ENCODE measurements at regions not wholly inside any gene's neighbourhood (a gene's known extent, or its start where the extent isn't known, plus 50 kb on each side); places are given as distances from the start of the nearest gene placed in this dataset.

DNA sequence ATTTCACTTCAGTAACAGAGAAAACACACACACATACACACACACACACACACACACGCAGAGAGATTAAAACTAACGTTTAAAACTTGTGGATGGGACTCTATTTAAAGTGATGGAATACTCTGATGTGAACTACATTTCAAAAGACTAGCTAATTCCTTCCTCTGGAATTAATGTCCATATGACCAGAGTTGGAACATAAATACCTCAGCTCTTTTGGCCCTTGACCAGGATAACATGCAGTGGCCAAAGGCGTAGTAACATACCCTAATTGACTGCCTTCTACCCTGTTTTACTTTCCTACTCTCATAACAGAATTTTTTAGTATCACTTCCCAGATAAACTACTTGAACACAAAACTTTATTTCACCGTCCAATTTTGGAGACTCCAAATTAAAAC is 671.3 kb upstream of the CHAC2 start:
- H3K4me3 ChIP-seq: no peak overlapping the region
- no peaks in the 10 kb centered on the region for H3K9me3 ChIP-seq
- no peaks in the 10 kb centered on the region for H3K4me1 ChIP-seq
- no peaks in the 10 kb centered on the region for H3K27me3 ChIP-seq
- 72% methylated on average over 4 of the region's 4 CpGs for WGBS
- no peaks in the 10 kb centered on the region for H3K36me3 ChIP-seq
- TF ChIP-seq EP300 (IDR thresholded peaks at IDR 0.05): no peak
- TF ChIP-seq POLR2A (IDR thresholded peaks at IDR 0.05): no peak
- no peak for TF ChIP-seq POLR2AphosphoS5 (IDR thresholded peaks at IDR 0.05)
- TF ChIP-seq, protein P1, sequence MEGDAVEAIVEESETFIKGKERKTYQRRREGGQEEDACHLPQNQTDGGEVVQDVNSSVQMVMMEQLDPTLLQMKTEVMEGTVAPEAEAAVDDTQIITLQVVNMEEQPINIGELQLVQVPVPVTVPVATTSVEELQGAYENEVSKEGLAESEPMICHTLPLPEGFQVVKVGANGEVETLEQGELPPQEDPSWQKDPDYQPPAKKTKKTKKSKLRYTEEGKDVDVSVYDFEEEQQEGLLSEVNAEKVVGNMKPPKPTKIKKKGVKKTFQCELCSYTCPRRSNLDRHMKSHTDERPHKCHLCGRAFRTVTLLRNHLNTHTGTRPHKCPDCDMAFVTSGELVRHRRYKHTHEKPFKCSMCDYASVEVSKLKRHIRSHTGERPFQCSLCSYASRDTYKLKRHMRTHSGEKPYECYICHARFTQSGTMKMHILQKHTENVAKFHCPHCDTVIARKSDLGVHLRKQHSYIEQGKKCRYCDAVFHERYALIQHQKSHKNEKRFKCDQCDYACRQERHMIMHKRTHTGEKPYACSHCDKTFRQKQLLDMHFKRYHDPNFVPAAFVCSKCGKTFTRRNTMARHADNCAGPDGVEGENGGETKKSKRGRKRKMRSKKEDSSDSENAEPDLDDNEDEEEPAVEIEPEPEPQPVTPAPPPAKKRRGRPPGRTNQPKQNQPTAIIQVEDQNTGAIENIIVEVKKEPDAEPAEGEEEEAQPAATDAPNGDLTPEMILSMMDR (IDR thresholded peaks at IDR 0.05): no peak
- no peak overlapping the region for H3K27ac ChIP-seq
- no peak for DNase-seq (ENCODE audit: low spot score in 2 of 2)

DNA sequence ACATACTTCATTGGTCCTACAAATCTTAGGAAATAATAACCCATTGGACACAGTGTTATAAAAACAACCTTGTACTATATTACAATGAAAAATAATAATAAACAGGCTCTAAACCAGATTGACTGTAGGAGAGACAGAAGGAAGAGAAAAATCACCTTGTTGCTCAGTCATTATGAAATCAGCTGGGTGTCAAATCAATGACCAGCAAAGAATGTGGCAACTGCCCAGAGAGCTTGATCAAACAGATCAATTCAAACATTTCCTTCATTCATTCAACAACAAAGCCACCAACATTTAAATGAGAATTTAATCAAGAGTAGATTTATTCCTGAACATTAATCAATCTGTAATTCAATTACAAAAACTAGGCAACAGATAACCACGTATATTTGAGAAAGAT is 671.9 kb upstream of the CHAC2 start:
- no peak for DNase-seq (ENCODE audit: low spot score in 2 of 2)
- Histone ChIP-seq H3K4me1 (no peaks in the 10 kb centered on the region), H3K27me3 (no peaks in the 10 kb centered on the region), H3K36me3 (no peaks in the 10 kb centered on the region), H3K9me3 (no peaks in the 10 kb centered on the region), H3K4me3 (no peak overlapping the region), H3K27ac (no peak overlapping the region)
- no peak for TF ChIP-seq EP300 (IDR thresholded peaks at IDR 0.05)
- no peak for TF ChIP-seq POLR2A (IDR thresholded peaks at IDR 0.05)
- TF ChIP-seq, protein P1 (IDR thresholded peaks at IDR 0.05): no peak
- no peak for TF ChIP-seq POLR2AphosphoS5 (IDR thresholded peaks at IDR 0.05)
- WGBS: 48% methylated on average over 1 of the region's 1 CpG

DNA sequence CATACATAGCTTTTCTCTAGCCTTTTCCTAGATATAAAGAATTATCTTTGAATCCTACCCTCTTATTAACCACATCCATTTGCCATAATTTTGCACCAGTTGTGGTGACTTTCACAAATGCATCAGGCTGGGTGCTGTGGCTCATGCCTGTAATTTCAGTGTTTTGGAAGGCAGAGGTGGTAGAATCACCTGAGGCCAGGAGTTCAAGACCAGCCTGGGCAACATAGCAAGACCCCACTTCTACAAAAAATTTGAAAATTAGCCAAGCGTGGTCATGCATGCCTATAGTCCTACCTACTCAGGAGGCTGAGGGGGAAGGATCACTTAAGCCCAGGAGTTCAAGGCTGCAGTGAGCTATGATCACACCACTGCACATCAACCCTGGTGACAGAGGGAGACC is 672.4 kb upstream of the CHAC2 start:
- Histone ChIP-seq H3K4me3 (no peak overlapping the region), H3K4me1 (no peaks in the 10 kb centered on the region), H3K36me3 (no peaks in the 10 kb centered on the region), H3K9me3 (no peaks in the 10 kb centered on the region), H3K27ac (no peak overlapping the region), H3K27me3 (no peaks in the 10 kb centered on the region)
- no peak for TF ChIP-seq EP300 (IDR thresholded peaks at IDR 0.05)
- no peak for TF ChIP-seq POLR2AphosphoS5 (IDR thresholded peaks at IDR 0.05)
- TF ChIP-seq POLR2A (IDR thresholded peaks at IDR 0.05): no peak
- TF ChIP-seq, protein P1 (IDR thresholded peaks at IDR 0.05): no peak
- 100% methylated on average over 1 of the region's 1 CpG for WGBS
- DNase-seq (ENCODE audit: low spot score in 2 of 2): no peak

DNA sequence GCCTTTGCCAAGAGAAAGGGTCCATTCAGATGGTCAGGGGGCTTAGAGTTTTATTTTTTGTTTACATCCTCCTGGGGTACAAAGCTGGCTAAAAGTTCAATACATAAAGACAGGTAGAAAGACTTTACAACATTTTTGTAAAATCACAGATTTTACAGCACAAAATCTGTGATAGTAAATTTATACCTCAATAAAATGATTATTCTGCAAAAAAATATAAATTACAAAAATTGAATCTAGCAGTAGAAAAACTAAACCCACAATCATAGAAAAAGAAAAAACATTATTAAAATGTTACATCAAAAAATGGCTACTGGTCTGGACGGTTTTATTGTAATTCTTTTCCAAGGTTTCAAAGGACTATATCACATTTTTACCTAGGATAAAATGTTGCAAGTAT is 674.2 kb upstream of the CHAC2 start:
- no peak overlapping the region for H3K27ac ChIP-seq
- no peaks in the 10 kb centered on the region for H3K9me3 ChIP-seq
- WGBS: 64% methylated on average over 1 of the region's 1 CpG
- H3K27me3 ChIP-seq: no peaks in the 10 kb centered on the region
- no peaks in the 10 kb centered on the region for H3K36me3 ChIP-seq
- no peak for DNase-seq (ENCODE audit: low spot score in 2 of 2)
- no peaks in the 10 kb centered on the region for H3K4me1 ChIP-seq
- H3K4me3 ChIP-seq: no peak overlapping the region
- TF ChIP-seq POLR2AphosphoS5 (IDR thresholded peaks at IDR 0.05): no peak
- no peak for TF ChIP-seq POLR2A (IDR thresholded peaks at IDR 0.05)
- TF ChIP-seq, protein P1 (IDR thresholded peaks at IDR 0.05): no peak
- TF ChIP-seq EP300 (IDR thresholded peaks at IDR 0.05): no peak

DNA sequence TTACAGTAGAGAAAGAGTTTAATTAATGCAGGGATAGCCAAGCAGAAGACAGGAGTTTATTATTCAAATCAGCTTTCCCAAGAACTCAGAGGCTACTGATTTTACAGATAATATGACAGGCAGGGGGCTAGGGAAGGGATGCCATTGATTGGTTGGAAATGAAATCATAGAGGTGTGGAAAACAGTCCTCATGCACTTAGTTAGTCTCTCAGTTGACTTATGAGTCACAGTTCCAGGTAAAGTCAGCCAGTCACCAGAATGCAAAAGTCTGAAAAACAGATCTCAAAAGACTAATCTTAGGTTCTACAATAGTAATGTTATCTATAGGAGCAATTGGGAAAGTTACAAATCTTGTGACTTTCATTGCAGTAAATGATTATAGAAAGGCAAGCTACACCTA is 676.4 kb upstream of the CHAC2 start:
- DNase-seq (ENCODE audit: low spot score in 2 of 2): no peak
- no peaks in the 10 kb centered on the region for H3K36me3 ChIP-seq
- H3K27me3 ChIP-seq: no peaks in the 10 kb centered on the region
- no peak for TF ChIP-seq POLR2AphosphoS5 (IDR thresholded peaks at IDR 0.05)
- TF ChIP-seq, protein P1 (IDR thresholded peaks at IDR 0.05): no peak
- no peak for TF ChIP-seq EP300 (IDR thresholded peaks at IDR 0.05)
- TF ChIP-seq POLR2A (IDR thresholded peaks at IDR 0.05): no peak
- no peaks in the 10 kb centered on the region for H3K4me1 ChIP-seq
- H3K4me3 ChIP-seq: no peak overlapping the region
- H3K27ac ChIP-seq: no peak overlapping the region
- H3K9me3 ChIP-seq: no peaks in the 10 kb centered on the region

Data from suprapubic skin (tissue), 4 donors.